ENCODE measurements at regions not wholly inside any gene's neighbourhood (a gene's known extent, or its start where the extent isn't known, plus 50 kb on each side); places are given as distances from the start of the nearest gene placed in this dataset.
A peak's percentile ranks its signal among the peaks of the same experiment; 100 is the strongest.

DNA sequence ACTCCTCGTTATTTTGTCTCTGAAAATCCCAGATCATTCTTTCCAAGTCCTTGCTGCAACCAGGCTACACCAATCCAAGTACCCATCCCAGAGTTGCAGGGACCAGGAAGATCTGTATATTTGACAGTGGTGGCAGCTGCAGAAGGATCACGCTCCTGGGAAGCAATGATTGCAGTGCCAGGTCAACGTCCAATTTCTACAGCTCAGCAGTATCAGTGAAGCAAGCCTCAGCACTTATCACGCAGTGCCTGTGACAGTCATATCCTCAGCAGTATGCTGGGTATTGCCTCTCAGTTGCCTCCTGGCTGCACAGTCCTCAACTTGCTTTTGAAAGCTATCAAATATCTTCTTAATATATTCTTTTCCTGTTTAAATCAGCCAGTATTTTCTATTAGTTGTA lies 66.7 kb downstream of the BARHL2 start:
- Histone ChIP-seq H3K27ac (no peak overlapping the region), H3K4me3 (ENCODE audit: low read depth, low read length) (no peak overlapping the region), H3K9me3 (ENCODE audit: severe bottlenecking) (no peaks in the 10 kb centered on the region), H3K27me3 (ENCODE audit: insufficient read depth, low read depth, severe bottlenecking) (no peaks in the 10 kb centered on the region), H3K36me3 (no peaks in the 10 kb centered on the region)
- no peak for DNase-seq
- no peak for TF ChIP-seq CTCF (IDR thresholded peaks at IDR 0.05; ENCODE audit: low read depth, low read length)

GRCh38 chr1:90640325-90640724 lies 76.8 kb downstream of the BARHL2 start:
- no peak overlapping the region for H3K27ac ChIP-seq
- no peaks in the 10 kb centered on the region for H3K36me3 ChIP-seq
- no peaks in the 10 kb centered on the region for H3K9me3 ChIP-seq (ENCODE audit: severe bottlenecking)
- no peak for TF ChIP-seq CTCF (IDR thresholded peaks at IDR 0.05; ENCODE audit: low read depth, low read length)
- DNase-seq = no peak
- no peaks in the 10 kb centered on the region for H3K27me3 ChIP-seq (ENCODE audit: insufficient read depth, low read depth, severe bottlenecking)
- no peak overlapping the region for H3K4me3 ChIP-seq (ENCODE audit: low read depth, low read length)

DNA sequence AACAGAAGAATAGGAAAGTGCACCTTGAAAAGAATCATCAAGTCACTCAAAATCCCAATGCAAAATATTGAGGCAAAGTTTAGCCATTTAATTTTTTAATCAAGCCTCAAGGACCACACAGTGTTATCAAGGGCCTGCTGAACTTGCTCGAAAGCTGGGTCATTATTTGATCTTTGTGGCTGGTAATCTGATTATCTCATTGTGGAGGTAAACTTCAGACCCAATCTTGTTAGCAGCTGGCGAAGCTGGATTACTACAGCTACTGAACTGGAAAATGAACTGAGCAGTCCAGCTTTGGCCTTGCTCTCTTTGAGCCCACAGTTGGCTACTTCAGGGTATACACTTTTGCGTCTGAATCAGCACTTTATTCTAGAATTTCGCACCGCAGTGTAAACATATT lies 94.4 kb downstream of the BARHL2 start:
- Histone ChIP-seq H3K27ac (peak overlapping the region; percentile 31), H3K9me3 (ENCODE audit: severe bottlenecking) (no peaks in the 10 kb centered on the region), H3K27me3 (ENCODE audit: insufficient read depth, low read depth, severe bottlenecking) (no peaks in the 10 kb centered on the region), H3K36me3 (no peaks in the 10 kb centered on the region), H3K4me3 (ENCODE audit: low read depth, low read length) (no peak overlapping the region)
- DNase-seq = peak; percentile 64
- TF ChIP-seq CTCF (IDR thresholded peaks at IDR 0.05; ENCODE audit: low read depth, low read length) = no peak

DNA sequence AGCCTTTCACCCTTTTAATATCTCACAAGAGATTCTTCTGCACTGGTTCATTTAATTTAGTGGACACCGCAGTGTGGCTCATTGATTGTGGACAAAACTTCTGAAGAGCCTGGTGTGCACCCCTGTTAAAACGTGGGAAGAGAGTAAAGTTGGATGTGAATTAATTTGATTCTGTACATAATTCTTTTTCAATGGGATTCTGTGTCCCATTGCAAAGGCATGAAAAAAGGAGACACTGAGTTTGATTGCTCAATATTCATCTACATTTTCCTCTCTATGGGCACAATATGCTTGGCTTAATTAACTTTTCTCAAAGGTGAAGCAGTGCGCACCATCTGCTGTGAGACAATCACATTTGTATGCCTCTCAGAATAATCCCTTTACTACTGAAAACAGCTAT lies 95.1 kb downstream of the BARHL2 start:
- Histone ChIP-seq H3K27ac (no peak overlapping the region), H3K4me3 (ENCODE audit: low read depth, low read length) (no peak overlapping the region), H3K9me3 (ENCODE audit: severe bottlenecking) (no peaks in the 10 kb centered on the region), H3K27me3 (ENCODE audit: insufficient read depth, low read depth, severe bottlenecking) (no peaks in the 10 kb centered on the region), H3K36me3 (no peaks in the 10 kb centered on the region)
- no peak for TF ChIP-seq CTCF (IDR thresholded peaks at IDR 0.05; ENCODE audit: low read depth, low read length)
- peak; percentile 15 for DNase-seq

GRCh38 chr1:90616395-90616794 lies 100.7 kb downstream of the BARHL2 start:
- no peaks in the 10 kb centered on the region for H3K36me3 ChIP-seq
- no peaks in the 10 kb centered on the region for H3K27me3 ChIP-seq (ENCODE audit: insufficient read depth, low read depth, severe bottlenecking)
- peak; percentile 74 for TF ChIP-seq CTCF (IDR thresholded peaks at IDR 0.05; ENCODE audit: low read depth, low read length)
- DNase-seq = peak; percentile 75
- H3K27ac ChIP-seq = no peak overlapping the region
- no peaks in the 10 kb centered on the region for H3K9me3 ChIP-seq (ENCODE audit: severe bottlenecking)
- no peak overlapping the region for H3K4me3 ChIP-seq (ENCODE audit: low read depth, low read length)

DNA sequence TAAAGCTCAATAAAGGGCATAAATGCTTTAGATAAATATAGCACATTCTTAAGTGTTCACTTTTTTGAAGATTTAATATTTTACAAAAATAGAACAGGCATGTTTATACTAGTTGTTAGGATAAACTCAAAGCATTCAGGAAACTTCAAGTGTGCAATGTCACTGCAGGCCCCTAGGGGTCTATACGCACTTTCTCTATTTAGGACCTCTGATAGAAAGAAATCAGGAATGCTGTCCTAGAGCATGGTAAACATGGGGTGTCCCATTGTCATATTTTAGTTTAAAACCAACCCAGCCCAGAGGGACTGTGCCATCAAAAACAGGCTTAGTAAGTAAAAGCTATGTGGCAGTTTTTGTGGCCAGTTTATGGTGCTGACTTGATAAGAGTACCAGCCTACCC lies 102.2 kb downstream of the BARHL2 start:
- no peaks in the 10 kb centered on the region for H3K27me3 ChIP-seq (ENCODE audit: insufficient read depth, low read depth, severe bottlenecking)

More for the DNA sequence above, 102.2 kb downstream of the BARHL2 start:
- no peak overlapping the region for H3K27ac ChIP-seq
- H3K36me3 ChIP-seq = no peaks in the 10 kb centered on the region
- peak; percentile 42 for TF ChIP-seq CTCF (IDR thresholded peaks at IDR 0.05; ENCODE audit: low read depth, low read length)
- H3K9me3 ChIP-seq (ENCODE audit: severe bottlenecking) = no peaks in the 10 kb centered on the region
- no peak overlapping the region for H3K4me3 ChIP-seq (ENCODE audit: low read depth, low read length)
- no peak for DNase-seq
